SK-N-MC (cell line): ENCODE measurements at regions not wholly inside any gene's neighbourhood (a gene's known extent, or its start where the extent isn't known, plus 50 kb on each side); places are given as distances from the start of the nearest gene placed in this dataset.

Experiments used
- DNase-seq: peaks from one replicate; pipeline ENCODE4 v3.0.0-alpha.2; 2011; ENCODE audit warnings: low read depth, low spot score
- H3K27ac ChIP-seq: fragments of 200-600 bp; sonication (generic); 2 replicates; pipeline ENCODE4 v1.5.1; 2016; ENCODE audit warnings: mixed run types
- H3K36me3 ChIP-seq: fragments of 200-600 bp; sonication (generic); 2 replicates; pipeline ENCODE4 v1.6.1; 2017; ENCODE audit warnings: antibody characterized with exemption, low read length, mixed read lengths; ENCODE audit not compliant: insufficient read depth
- H3K4me3 ChIP-seq: fragments of 200-600 bp; sonication (generic); 2 replicates; pipeline ENCODE4 v1.5.1; 2016
- H3K9ac ChIP-seq: fragments of 200-600 bp; sonication (generic); 2 replicates; pipeline ENCODE4 v1.8.0; 2017; ENCODE audit warnings: mixed run types, mixed read lengths; ENCODE audit not compliant: insufficient read length
- H3K9me3 ChIP-seq: fragments of 200-600 bp; sonication (generic); 2 replicates; pipeline ENCODE4 v1.6.1; 2017; ENCODE audit warnings: low read depth, mild to moderate bottlenecking, antibody characterized with exemption, low read length, moderate library complexity, mixed read lengths
- EZH2 ChIP-seq: fragments of 200-600 bp; sonication (generic); IDR thresholded peaks from one replicate; pipeline ENCODE4 v1.6.1; 2017; ENCODE audit warnings: antibody characterized with exemption
- FOXP2 ChIP-seq: optimal IDR thresholded peaks from 2 replicates; pipeline ENCODE3; 2011; ENCODE audit warnings: mild to moderate bottlenecking, moderate library complexity; ENCODE audit not compliant: insufficient read depth; ENCODE audit errors: extremely low read length, control extremely low read depth
- POLR2AphosphoS5 ChIP-seq: IDR thresholded peaks from 2 replicates; pipeline ENCODE4 v1.6.1; 2012; ENCODE audit warnings: mild to moderate bottlenecking, low read depth, low read length, borderline replicate concordance

GRCh38 chr1:221994274-221994698 is 252.4 kb upstream of the DUSP10 start:
- no peak overlapping the region for H3K27ac ChIP-seq

GRCh38 chr1:221993444-221993948 is 251.6 kb upstream of the DUSP10 start:
- no peak for DNase-seq
- Histone ChIP-seq H3K9me3 (no peaks in the 10 kb centered on the region), H3K36me3 (no peaks in the 10 kb centered on the region), H3K4me3 (no peak overlapping the region), H3K27ac (no peak overlapping the region), H3K9ac (no peak overlapping the region)
- no peak for TF ChIP-seq POLR2AphosphoS5
- TF ChIP-seq FOXP2: no peak
- TF ChIP-seq EZH2: no peak

More at GRCh38 chr1:221994274-221994698, 252.4 kb upstream of the DUSP10 start:
- Histone ChIP-seq H3K4me3 (no peak overlapping the region), H3K36me3 (no peaks in the 10 kb centered on the region), H3K9me3 (no peaks in the 10 kb centered on the region), H3K9ac (no peak overlapping the region)
- TF ChIP-seq FOXP2: no peak
- no peak for DNase-seq

GRCh38 chr1:221992427-221992826 is 250.5 kb upstream of the DUSP10 start:
- Histone ChIP-seq H3K9me3 (no peaks in the 10 kb centered on the region), H3K9ac (no peak overlapping the region), H3K36me3 (no peaks in the 10 kb centered on the region), H3K27ac (no peak overlapping the region), H3K4me3 (no peak overlapping the region)
- no peak for DNase-seq
- no peak for TF ChIP-seq FOXP2
- TF ChIP-seq POLR2AphosphoS5: no peak
- TF ChIP-seq EZH2: no peak

- TF ChIP-seq FOXP2 (no peak), EZH2 (no peak), POLR2AphosphoS5 (no peak)
- Histone ChIP-seq H3K27ac (no peak overlapping the region), H3K36me3 (no peaks in the 10 kb centered on the region), H3K9me3 (no peaks in the 10 kb centered on the region), H3K9ac (no peak overlapping the region), H3K4me3 (no peak overlapping the region)
- no peak for DNase-seq
Observed at GRCh38 chr1:221991221-221991620, 249.3 kb upstream of the DUSP10 start.

GRCh38 chr1:221989741-221990140 is 247.9 kb upstream of the DUSP10 start:
- H3K9me3 ChIP-seq: no peaks in the 10 kb centered on the region

GRCh38 chr1:221988829-221989228 is 246.9 kb upstream of the DUSP10 start:
- no peak for TF ChIP-seq EZH2
- TF ChIP-seq FOXP2: no peak
- TF ChIP-seq POLR2AphosphoS5: no peak
- Histone ChIP-seq H3K4me3 (no peak overlapping the region), H3K27ac (no peak overlapping the region), H3K9ac (no peak overlapping the region), H3K36me3 (no peaks in the 10 kb centered on the region), H3K9me3 (no peaks in the 10 kb centered on the region)
- DNase-seq: no peak

More at GRCh38 chr1:221989741-221990140, 247.9 kb upstream of the DUSP10 start:
- no peak overlapping the region for H3K4me3 ChIP-seq
- TF ChIP-seq POLR2AphosphoS5 (no peak), FOXP2 (no peak), EZH2 (no peak)
- no peak for DNase-seq
- H3K36me3 ChIP-seq: no peaks in the 10 kb centered on the region
- H3K27ac ChIP-seq: no peak overlapping the region
- no peak overlapping the region for H3K9ac ChIP-seq

GRCh38 chr1:221987860-221988520 is 246.1 kb upstream of the DUSP10 start:
- TF ChIP-seq POLR2AphosphoS5 (no peak), FOXP2 (no peak), EZH2 (no peak)

GRCh38 chr1:221983444-221983843 is 241.6 kb upstream of the DUSP10 start:
- no peak for TF ChIP-seq POLR2AphosphoS5
- H3K9ac ChIP-seq: no peak overlapping the region
- DNase-seq: no peak
- no peaks in the 10 kb centered on the region for H3K36me3 ChIP-seq
- H3K27ac ChIP-seq: no peak overlapping the region
- no peak overlapping the region for H3K4me3 ChIP-seq
- no peaks in the 10 kb centered on the region for H3K9me3 ChIP-seq

More at GRCh38 chr1:221987860-221988520, 246.1 kb upstream of the DUSP10 start:
- no peak for DNase-seq
- Histone ChIP-seq H3K27ac (no peak overlapping the region), H3K9ac (no peak overlapping the region), H3K4me3 (no peak overlapping the region), H3K9me3 (no peaks in the 10 kb centered on the region), H3K36me3 (no peaks in the 10 kb centered on the region)

GRCh38 chr1:221981461-221981860 is 239.6 kb upstream of the DUSP10 start:
- Histone ChIP-seq H3K4me3 (no peak overlapping the region), H3K36me3 (no peaks in the 10 kb centered on the region), H3K9ac (no peak overlapping the region), H3K9me3 (no peaks in the 10 kb centered on the region), H3K27ac (no peak overlapping the region)
- TF ChIP-seq EZH2 (no peak), POLR2AphosphoS5 (no peak), FOXP2 (no peak)
- DNase-seq: no peak
